Testis (tissue), 2 donors: ENCODE measurements at regions not wholly inside any gene's neighbourhood (a gene's known extent, or its start where the extent isn't known, plus 50 kb on each side); places are given as distances from the start of the nearest gene placed in this dataset.

Experiments used
- POLR2A ChIP-seq: fragments of 450-650 bp; IDR thresholded peaks from one replicate; pipeline ENCODE4 v1.6.1; 2017; ENCODE audit warnings: antibody characterized with exemption, mild to moderate bottlenecking, moderate library complexity
- TF ChIP-seq, protein P1 (sequence below), 3 experiments: fragments of 450-650 bp in 2 of 3; fragments of 200-600 bp in 1 of 3; sonication (generic) in 1 of 3; IDR thresholded peaks; one replicate each; pipeline ENCODE4 v1.5.1; 2016 to 2019; ENCODE audit warnings: antibody characterized with exemption in 3 of 3, mild to moderate bottlenecking in 2 of 3, moderate library complexity in 1 of 3

DNA sequence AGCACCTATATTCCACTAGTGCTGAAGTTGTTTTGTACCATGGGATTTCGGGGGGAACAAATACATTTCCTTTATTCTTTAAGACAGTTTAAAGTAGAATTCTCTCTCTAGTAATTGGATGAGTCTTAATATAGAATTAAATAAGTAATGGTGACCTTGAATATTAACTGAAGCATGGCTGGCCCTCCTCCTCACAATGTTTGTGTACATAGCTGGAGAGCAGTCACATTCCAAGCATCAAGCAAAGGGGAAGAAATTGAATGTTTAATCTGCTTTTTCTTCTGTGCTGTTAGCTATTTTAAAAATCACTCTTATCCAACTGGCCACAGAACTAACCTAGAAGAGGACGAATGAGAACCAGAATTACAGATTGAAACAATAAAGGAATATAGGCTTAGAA is 906.9 kb downstream of the CCSER2 start:
- TF ChIP-seq POLR2A, result no peak
- TF ChIP-seq, protein P1, sequence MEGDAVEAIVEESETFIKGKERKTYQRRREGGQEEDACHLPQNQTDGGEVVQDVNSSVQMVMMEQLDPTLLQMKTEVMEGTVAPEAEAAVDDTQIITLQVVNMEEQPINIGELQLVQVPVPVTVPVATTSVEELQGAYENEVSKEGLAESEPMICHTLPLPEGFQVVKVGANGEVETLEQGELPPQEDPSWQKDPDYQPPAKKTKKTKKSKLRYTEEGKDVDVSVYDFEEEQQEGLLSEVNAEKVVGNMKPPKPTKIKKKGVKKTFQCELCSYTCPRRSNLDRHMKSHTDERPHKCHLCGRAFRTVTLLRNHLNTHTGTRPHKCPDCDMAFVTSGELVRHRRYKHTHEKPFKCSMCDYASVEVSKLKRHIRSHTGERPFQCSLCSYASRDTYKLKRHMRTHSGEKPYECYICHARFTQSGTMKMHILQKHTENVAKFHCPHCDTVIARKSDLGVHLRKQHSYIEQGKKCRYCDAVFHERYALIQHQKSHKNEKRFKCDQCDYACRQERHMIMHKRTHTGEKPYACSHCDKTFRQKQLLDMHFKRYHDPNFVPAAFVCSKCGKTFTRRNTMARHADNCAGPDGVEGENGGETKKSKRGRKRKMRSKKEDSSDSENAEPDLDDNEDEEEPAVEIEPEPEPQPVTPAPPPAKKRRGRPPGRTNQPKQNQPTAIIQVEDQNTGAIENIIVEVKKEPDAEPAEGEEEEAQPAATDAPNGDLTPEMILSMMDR (IDR thresholded peaks at IDR 0.05), result no peak
